ENCODE measurements at regions not wholly inside any gene's neighbourhood (a gene's known extent, or its start where the extent isn't known, plus 50 kb on each side); places are given as distances from the start of the nearest gene placed in this dataset.

GRCh38 chr2:5562865-5563264, 129.3 kb upstream of the SOX11 start:
- TF ChIP-seq POLR2A (IDR thresholded peaks at IDR 0.05): no peak
- no peak for TF ChIP-seq CTCF (IDR thresholded peaks at IDR 0.05)
- H3K4me3 ChIP-seq (ENCODE audit: low read depth, poor library complexity, severe bottlenecking): no peak overlapping the region
- intact Hi-C loops (cut with DNase I; ENCODE audit: low total_unique reads): no loop called here
- 84 to 94% methylated on average over 3 of the region's 3 CpGs for WGBS, 2 donors
- DNase-seq (ENCODE audit: low spot score in 2 of 2): no peak

- no peak for TF ChIP-seq CTCF (IDR thresholded peaks at IDR 0.05)
- no peak for TF ChIP-seq POLR2A (IDR thresholded peaks at IDR 0.05)
- no peak for DNase-seq (ENCODE audit: low spot score in 2 of 2)
- WGBS, 2 donors: 84 to 86% methylated on average over 12 of the region's 12 CpGs
- no peak overlapping the region for H3K4me3 ChIP-seq (ENCODE audit: low read depth, poor library complexity, severe bottlenecking)
- intact Hi-C loops (cut with DNase I; ENCODE audit: low total_unique reads): no loop called here
Observed at GRCh38 chr2:5563411-5563810, 128.8 kb upstream of the SOX11 start.

- WGBS, 2 donors: 53 to 59% methylated on average over 5 of the region's 5 CpGs
- intact Hi-C loops (cut with DNase I; ENCODE audit: low total_unique reads): no loop called here
- no peak for TF ChIP-seq CTCF (IDR thresholded peaks at IDR 0.05)
- TF ChIP-seq POLR2A (IDR thresholded peaks at IDR 0.05): no peak
- H3K4me3 ChIP-seq (ENCODE audit: low read depth, poor library complexity, severe bottlenecking): no peak overlapping the region
- DNase-seq (ENCODE audit: low spot score in 2 of 2): no peak
Observed at GRCh38 chr2:5569256-5569655, 122.9 kb upstream of the SOX11 start.

- no peak for TF ChIP-seq CTCF (IDR thresholded peaks at IDR 0.05)
- no peak for TF ChIP-seq POLR2A (IDR thresholded peaks at IDR 0.05)
- no peak overlapping the region for H3K4me3 ChIP-seq (ENCODE audit: low read depth, poor library complexity, severe bottlenecking)
- 93 to 94% methylated on average over 3 of the region's 3 CpGs for WGBS, 2 donors
- intact Hi-C loops (cut with DNase I; ENCODE audit: low total_unique reads): no loop called here
- no peak for DNase-seq (ENCODE audit: low spot score in 2 of 2)
Observed at GRCh38 chr2:5576015-5576414, 116.2 kb upstream of the SOX11 start.

GRCh38 chr2:5587766-5588165, 104.4 kb upstream of the SOX11 start:
- intact Hi-C loops (cut with DNase I; ENCODE audit: low total_unique reads): no loop called here
- 61 to 66% methylated on average over 11 of the region's 11 CpGs for WGBS, 2 donors
- TF ChIP-seq POLR2A (IDR thresholded peaks at IDR 0.05): no peak
- no peak for TF ChIP-seq CTCF (IDR thresholded peaks at IDR 0.05)
- no peak for DNase-seq (ENCODE audit: low spot score in 2 of 2)
- no peak overlapping the region for H3K4me3 ChIP-seq (ENCODE audit: low read depth, poor library complexity, severe bottlenecking)

- TF ChIP-seq POLR2A (IDR thresholded peaks at IDR 0.05): no peak
- TF ChIP-seq CTCF (IDR thresholded peaks at IDR 0.05): no peak
- 67 to 88% methylated on average over 1 of the region's 1 CpG for WGBS, 2 donors
- intact Hi-C loops (cut with DNase I; ENCODE audit: low total_unique reads): no loop called here
- H3K4me3 ChIP-seq (ENCODE audit: low read depth, poor library complexity, severe bottlenecking): no peak overlapping the region
- DNase-seq (ENCODE audit: low spot score in 2 of 2): no peak
Observed at GRCh38 chr2:5588601-5589000, 103.6 kb upstream of the SOX11 start.

All from lower leg skin (tissue), 4 donors.